CD8-positive, alpha-beta memory T cell (primary cell): ENCODE measurements at regions not wholly inside any gene's neighbourhood (a gene's known extent, or its start where the extent isn't known, plus 50 kb on each side); places are given as distances from the start of the nearest gene placed in this dataset.

ENCODE experiments used
- CTCF ChIA-PET: fragments of 350-600 bp; sonication (Branson Sonifier 250); formaldehyde crosslinking; loops from one replicate; lab custom pipeline; 2021; ENCODE audit warnings: antibody characterized with exemption; lab: Charles Lee
- POLR2A ChIA-PET: fragments of 350-600 bp; sonication (Branson Sonifier 250); formaldehyde crosslinking; loops from one replicate; lab custom pipeline; 2021; ENCODE audit warnings: antibody characterized with exemption; lab: Charles Lee
- DNase-seq, 5 donors: peaks; one replicate each; pipeline versions ENCODE4 v3.0.0 to v3.0.0-alpha.2; 2020 to 2022; ENCODE audit warnings: mixed read lengths in 1 of 5
- H3K27ac ChIP-seq: one replicate; pipeline ENCODE4 v1.7.0; 2013; ENCODE audit warnings: low read depth, mild to moderate bottlenecking, low read length, moderate library complexity
- H3K27me3 ChIP-seq: 2 replicates; pipeline ENCODE4 v1.7.0; 2013; ENCODE audit warnings: low read length, mild to moderate bottlenecking; ENCODE audit not compliant: insufficient read depth, poor library complexity, severe bottlenecking
- H3K36me3 ChIP-seq: 2 replicates; pipeline ENCODE4 v1.7.0; 2013; ENCODE audit warnings: mild to moderate bottlenecking, low read length, moderate library complexity; ENCODE audit not compliant: insufficient read depth
- H3K4me1 ChIP-seq: 2 replicates; pipeline ENCODE4 v1.7.0; 2013; ENCODE audit warnings: mild to moderate bottlenecking, low read length, moderate library complexity; ENCODE audit not compliant: insufficient read depth
- H3K4me3 ChIP-seq: 2 replicates; pipeline ENCODE4 v1.7.0; 2013; ENCODE audit warnings: mild to moderate bottlenecking, low read length
- H3K9me3 ChIP-seq: 2 replicates; pipeline ENCODE4 v1.7.0; 2013; ENCODE audit warnings: mild to moderate bottlenecking, low read length
- H3K27ac Mint-ChIP-seq, 8 donors: one replicate each; pipeline ENCODE4 v1.8.0; 2020 to 2021; ENCODE audit warnings: mixed read lengths in 8 of 8, mild to moderate bottlenecking in 6 of 8, inconsistent platforms in 3 of 8, moderate library complexity in 3 of 8
- H3K27me3 Mint-ChIP-seq, 2 donors: one replicate each; pipeline ENCODE4 v1.8.0; 2020 to 2021; ENCODE audit warnings: mixed read lengths in 2 of 2, mild to moderate bottlenecking in 1 of 2, moderate library complexity in 1 of 2
- H3K36me3 Mint-ChIP-seq, 3 donors: one replicate each; pipeline ENCODE4 v1.8.0; 2020 to 2021; ENCODE audit warnings: mixed read lengths in 3 of 3, inconsistent platforms in 1 of 3, mild to moderate bottlenecking in 1 of 3
- H3K4me1 Mint-ChIP-seq, 3 donors: one replicate each; pipeline ENCODE4 v1.8.0; 2020 to 2021; ENCODE audit warnings: mixed read lengths in 3 of 3, inconsistent platforms in 1 of 3, mild to moderate bottlenecking in 1 of 3
- H3K4me3 Mint-ChIP-seq, 7 donors: one replicate each; pipeline ENCODE4 v1.8.0; 2020 to 2021; ENCODE audit warnings: mixed read lengths in 7 of 7, mild to moderate bottlenecking in 6 of 7, moderate library complexity in 4 of 7, inconsistent platforms in 2 of 7
- H3K9me3 Mint-ChIP-seq, 5 donors: one replicate each; pipeline ENCODE4 v1.8.0; 2020 to 2022; ENCODE audit warnings: mixed read lengths in 5 of 5, mild to moderate bottlenecking in 3 of 5, moderate library complexity in 2 of 5, inconsistent platforms in 1 of 5

- Histone ChIP-seq H3K27me3 (no peaks in the 10 kb centered on the region), H3K27ac (no peak overlapping the region), H3K9me3 (no peaks in the 10 kb centered on the region), H3K4me1 (no peaks in the 10 kb centered on the region), H3K4me3 (no peak overlapping the region), H3K36me3 (no peaks in the 10 kb centered on the region)
- no peaks in the 10 kb centered on the region for H3K4me1 Mint-ChIP-seq
- POLR2A ChIA-PET = no interaction called here
- H3K27ac Mint-ChIP-seq = no peak overlapping the region
- CTCF ChIA-PET = no interaction called here
- no peak overlapping the region for H3K4me3 Mint-ChIP-seq
- H3K27me3 Mint-ChIP-seq = peaks cover 13 to 56% of the 10 kb centered on the region in 2 donors
- H3K36me3 Mint-ChIP-seq = no peaks in the 10 kb centered on the region
- DNase-seq = no peak
- H3K9me3 Mint-ChIP-seq = peaks cover 0 to 4% (median 0%) of the 10 kb centered on the region in 5 donors
Observed at GRCh38 chr11:116610190-116610589, 162.6 kb downstream of the BUD13 start.

- Mint-ChIP-seq H3K9me3 (peaks cover 0 to 4% (median 0%) of the 10 kb centered on the region in 5 donors), H3K4me1 (no peaks in the 10 kb centered on the region), H3K27me3 (peaks cover 18 to 57% of the 10 kb centered on the region in 2 donors), H3K4me3 (no peak overlapping the region), H3K27ac (no peak overlapping the region), H3K36me3 (no peaks in the 10 kb centered on the region)
- ChIA-PET CTCF (no interaction called here), POLR2A (no interaction called here)
- DNase-seq = no peak
- H3K27me3 ChIP-seq = no peaks in the 10 kb centered on the region
- H3K4me3 ChIP-seq = no peak overlapping the region
- H3K36me3 ChIP-seq = no peaks in the 10 kb centered on the region
- no peak overlapping the region for H3K27ac ChIP-seq
- no peaks in the 10 kb centered on the region for H3K4me1 ChIP-seq
- no peaks in the 10 kb centered on the region for H3K9me3 ChIP-seq
Observed at GRCh38 chr11:116607027-116607426, 165.8 kb downstream of the BUD13 start.

- H3K4me1 Mint-ChIP-seq = no peaks in the 10 kb centered on the region
- no peaks in the 10 kb centered on the region for H3K36me3 Mint-ChIP-seq
- no peak for DNase-seq
- peaks cover 22 to 47% of the 10 kb centered on the region in 2 donors for H3K27me3 Mint-ChIP-seq
- ChIA-PET CTCF (no interaction called here), POLR2A (no interaction called here)
- no peak overlapping the region for H3K4me3 ChIP-seq
- H3K27me3 ChIP-seq = no peaks in the 10 kb centered on the region
- H3K27ac Mint-ChIP-seq = no peak overlapping the region
- no peak overlapping the region for H3K27ac ChIP-seq
- no peaks in the 10 kb centered on the region for H3K9me3 ChIP-seq
- no peak overlapping the region for H3K4me3 Mint-ChIP-seq
- no peaks in the 10 kb centered on the region for H3K4me1 ChIP-seq
- H3K9me3 Mint-ChIP-seq = peaks cover 0 to 2% (median 0%) of the 10 kb centered on the region in 5 donors
- H3K36me3 ChIP-seq = no peaks in the 10 kb centered on the region
Observed at GRCh38 chr11:116605543-116606459, 167.0 kb downstream of the BUD13 start.

- Mint-ChIP-seq H3K27ac (no peak overlapping the region), H3K27me3 (peaks cover 19 to 41% of the 10 kb centered on the region in 2 donors), H3K4me3 (no peak overlapping the region), H3K36me3 (no peaks in the 10 kb centered on the region), H3K4me1 (no peaks in the 10 kb centered on the region), H3K9me3 (peaks cover 0 to 2% (median 0%) of the 10 kb centered on the region in 5 donors)
- no peak for DNase-seq
- Histone ChIP-seq H3K4me1 (no peaks in the 10 kb centered on the region), H3K36me3 (no peaks in the 10 kb centered on the region), H3K4me3 (no peak overlapping the region), H3K27me3 (no peaks in the 10 kb centered on the region), H3K27ac (no peak overlapping the region), H3K9me3 (no peaks in the 10 kb centered on the region)
- ChIA-PET POLR2A (no interaction called here), CTCF (no interaction called here)
Observed at GRCh38 chr11:116603728-116604323, 169.0 kb downstream of the BUD13 start.

GRCh38 chr11:116602637-116602942, 170.2 kb downstream of the BUD13 start:
- Histone ChIP-seq H3K27me3 (no peaks in the 10 kb centered on the region), H3K27ac (no peak overlapping the region), H3K36me3 (no peaks in the 10 kb centered on the region), H3K4me3 (no peak overlapping the region), H3K4me1 (no peaks in the 10 kb centered on the region), H3K9me3 (no peaks in the 10 kb centered on the region)
- Mint-ChIP-seq H3K4me3 (no peak overlapping the region), H3K36me3 (no peaks in the 10 kb centered on the region), H3K27ac (no peak overlapping the region), H3K27me3 (peaks cover 20 to 34% of the 10 kb centered on the region in 2 donors), H3K4me1 (no peaks in the 10 kb centered on the region), H3K9me3 (peaks cover 0 to 2% (median 0%) of the 10 kb centered on the region in 5 donors)
- ChIA-PET CTCF (no interaction called here), POLR2A (no interaction called here)
- DNase-seq = no peak

- Histone ChIP-seq H3K4me1 (no peaks in the 10 kb centered on the region), H3K27ac (no peak overlapping the region), H3K9me3 (no peaks in the 10 kb centered on the region), H3K27me3 (no peaks in the 10 kb centered on the region), H3K36me3 (no peaks in the 10 kb centered on the region), H3K4me3 (no peak overlapping the region)
- no peak overlapping the region for H3K4me3 Mint-ChIP-seq
- POLR2A ChIA-PET = no interaction called here
- no peak for DNase-seq
- H3K27me3 Mint-ChIP-seq = peaks cover 15 to 29% of the 10 kb centered on the region in 2 donors
- H3K36me3 Mint-ChIP-seq = no peaks in the 10 kb centered on the region
- CTCF ChIA-PET = no interaction called here
- H3K27ac Mint-ChIP-seq = no peak overlapping the region
- H3K9me3 Mint-ChIP-seq = peaks cover 0 to 2% (median 0%) of the 10 kb centered on the region in 5 donors
- H3K4me1 Mint-ChIP-seq = no peaks in the 10 kb centered on the region
Observed at GRCh38 chr11:116601814-116602636, 170.8 kb downstream of the BUD13 start.

- H3K9me3 Mint-ChIP-seq = no peaks in the 10 kb centered on the region
- Histone ChIP-seq H3K9me3 (no peaks in the 10 kb centered on the region), H3K36me3 (no peaks in the 10 kb centered on the region), H3K27me3 (no peaks in the 10 kb centered on the region), H3K27ac (no peak overlapping the region), H3K4me1 (no peaks in the 10 kb centered on the region), H3K4me3 (no peak overlapping the region)
- DNase-seq = no peak
- no peak overlapping the region for H3K4me3 Mint-ChIP-seq
- ChIA-PET POLR2A (no interaction called here), CTCF (no interaction called here)
- H3K27me3 Mint-ChIP-seq = peaks cover 16 to 26% of the 10 kb centered on the region in 2 donors
- no peaks in the 10 kb centered on the region for H3K36me3 Mint-ChIP-seq
- H3K4me1 Mint-ChIP-seq = no peaks in the 10 kb centered on the region
- no peak overlapping the region for H3K27ac Mint-ChIP-seq
Observed at GRCh38 chr11:116600930-116601329, 171.9 kb downstream of the BUD13 start.

GRCh38 chr11:116598556-116598955, 174.2 kb downstream of the BUD13 start:
- Histone ChIP-seq H3K4me3 (no peak overlapping the region), H3K27me3 (no peaks in the 10 kb centered on the region), H3K4me1 (no peaks in the 10 kb centered on the region), H3K36me3 (no peaks in the 10 kb centered on the region), H3K9me3 (no peaks in the 10 kb centered on the region), H3K27ac (no peak overlapping the region)
- H3K27ac Mint-ChIP-seq = no peak overlapping the region
- H3K4me1 Mint-ChIP-seq = no peaks in the 10 kb centered on the region
- ChIA-PET CTCF (no interaction called here), POLR2A (no interaction called here)
- H3K36me3 Mint-ChIP-seq = no peaks in the 10 kb centered on the region
- peaks cover 18 to 26% of the 10 kb centered on the region in 2 donors for H3K27me3 Mint-ChIP-seq
- DNase-seq = no peak
- H3K4me3 Mint-ChIP-seq = no peak overlapping the region
- no peaks in the 10 kb centered on the region for H3K9me3 Mint-ChIP-seq
